DMS 273 (cell line): ENCODE measurements at regions not wholly inside any gene's neighbourhood (a gene's known extent, or its start where the extent isn't known, plus 50 kb on each side); places are given as distances from the start of the nearest gene placed in this dataset.

Source experiments
- DNase-seq: peaks from one replicate; lab custom pipeline; 2025; ENCODE audit not compliant: unreplicated experiment; lab: John Stamatoyannopoulos, UW

DNA sequence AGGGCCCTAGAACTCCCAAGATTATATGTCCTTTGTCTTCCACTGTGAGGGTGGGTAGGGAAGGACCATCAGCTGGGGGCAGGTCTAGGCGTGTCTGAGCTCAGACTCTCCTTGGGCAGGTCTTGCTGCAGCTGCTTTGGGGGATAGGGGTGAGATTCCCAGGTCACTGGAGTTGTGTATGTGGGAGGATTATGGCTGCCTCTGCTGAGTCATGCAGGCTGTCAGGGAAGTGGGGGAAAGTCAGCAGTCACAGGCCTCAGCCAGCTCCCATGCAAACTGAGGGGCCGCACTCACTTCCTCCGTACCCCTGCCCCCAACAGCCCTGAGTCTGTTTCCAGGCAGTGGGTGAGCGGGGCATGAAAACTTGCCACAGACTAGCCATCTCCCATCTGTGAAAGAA lies 600.8 kb downstream of the DIAPH3 start:
- DNase-seq = no peak

DNA sequence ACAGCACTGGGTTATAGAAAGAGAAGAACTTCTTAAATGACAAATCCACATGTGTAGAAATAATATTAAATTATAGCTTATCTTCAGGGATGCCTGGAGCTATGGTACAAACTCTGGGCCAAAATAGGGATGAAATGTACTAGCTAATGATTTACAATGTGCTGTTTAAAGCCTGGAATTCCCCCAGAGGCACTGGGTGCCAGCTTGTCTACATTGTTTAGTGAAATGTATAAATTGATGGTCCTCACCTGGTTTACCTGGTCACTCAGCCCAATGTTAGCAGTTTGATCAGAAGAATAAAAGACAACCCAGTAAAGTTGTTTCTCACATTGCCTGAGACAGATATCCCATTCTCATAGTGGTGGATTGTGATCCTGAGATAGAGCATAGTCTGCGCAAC lies 597.2 kb downstream of the DIAPH3 start:
- DNase-seq = no peak

DNA sequence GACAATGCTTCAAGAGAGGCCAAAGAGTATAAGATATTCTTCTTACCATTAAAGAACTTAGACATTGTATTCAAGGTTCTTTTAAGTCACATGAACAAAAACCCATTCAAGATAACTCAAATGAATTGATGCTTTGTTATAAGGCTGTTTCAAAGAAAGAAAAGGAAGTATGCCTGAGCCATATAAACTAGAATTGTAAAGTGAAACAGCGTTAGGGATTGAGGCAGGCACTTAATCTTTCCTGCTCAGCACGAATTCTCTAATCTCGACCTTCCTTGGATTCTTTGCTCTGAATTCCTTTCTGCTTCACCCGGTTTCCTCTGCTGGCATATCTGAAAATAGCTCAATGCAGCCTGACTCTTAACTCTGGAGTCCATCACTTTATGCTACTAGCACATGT lies 595.4 kb downstream of the DIAPH3 start:
- no peak for DNase-seq

DNA sequence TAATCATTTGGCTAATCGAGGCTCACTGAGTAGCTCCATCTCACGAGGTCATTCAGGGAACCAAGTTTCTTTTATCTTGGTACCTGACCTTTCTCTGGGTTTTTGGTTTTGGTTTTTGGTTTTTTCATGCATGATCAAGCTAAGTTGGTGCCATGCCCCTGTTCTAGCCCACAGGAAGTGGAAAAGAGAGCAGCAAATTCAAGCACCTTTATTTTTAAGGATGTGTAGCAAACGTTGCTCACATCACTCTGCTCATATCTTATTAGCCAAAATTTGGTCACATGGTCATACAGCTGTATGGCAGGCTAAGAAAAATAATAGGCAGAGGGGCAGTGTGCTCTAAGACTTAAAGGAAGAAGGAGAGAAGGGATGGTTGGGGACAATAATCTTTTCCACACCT lies 593.5 kb downstream of the DIAPH3 start:
- no peak for DNase-seq

DNA sequence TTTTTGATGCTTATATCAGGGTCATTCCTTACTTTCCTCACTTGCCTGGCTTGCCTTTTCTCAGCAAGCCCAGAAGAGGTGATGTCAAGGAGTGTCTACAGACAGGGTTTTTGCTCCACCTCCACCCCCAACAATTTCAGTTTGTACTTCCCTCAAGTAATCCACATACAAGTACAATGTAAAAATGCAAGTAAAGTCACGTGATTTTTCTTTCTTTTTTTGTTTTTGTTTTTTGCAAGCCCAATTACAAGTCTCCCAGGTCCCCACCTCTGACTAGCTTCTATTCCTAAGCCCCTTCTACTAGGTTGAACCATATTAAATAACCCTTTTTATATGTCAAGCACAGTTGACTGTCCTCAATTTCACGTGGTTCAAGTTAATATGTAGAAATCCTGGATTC lies 579.6 kb downstream of the DIAPH3 start:
- DNase-seq = no peak

DNA sequence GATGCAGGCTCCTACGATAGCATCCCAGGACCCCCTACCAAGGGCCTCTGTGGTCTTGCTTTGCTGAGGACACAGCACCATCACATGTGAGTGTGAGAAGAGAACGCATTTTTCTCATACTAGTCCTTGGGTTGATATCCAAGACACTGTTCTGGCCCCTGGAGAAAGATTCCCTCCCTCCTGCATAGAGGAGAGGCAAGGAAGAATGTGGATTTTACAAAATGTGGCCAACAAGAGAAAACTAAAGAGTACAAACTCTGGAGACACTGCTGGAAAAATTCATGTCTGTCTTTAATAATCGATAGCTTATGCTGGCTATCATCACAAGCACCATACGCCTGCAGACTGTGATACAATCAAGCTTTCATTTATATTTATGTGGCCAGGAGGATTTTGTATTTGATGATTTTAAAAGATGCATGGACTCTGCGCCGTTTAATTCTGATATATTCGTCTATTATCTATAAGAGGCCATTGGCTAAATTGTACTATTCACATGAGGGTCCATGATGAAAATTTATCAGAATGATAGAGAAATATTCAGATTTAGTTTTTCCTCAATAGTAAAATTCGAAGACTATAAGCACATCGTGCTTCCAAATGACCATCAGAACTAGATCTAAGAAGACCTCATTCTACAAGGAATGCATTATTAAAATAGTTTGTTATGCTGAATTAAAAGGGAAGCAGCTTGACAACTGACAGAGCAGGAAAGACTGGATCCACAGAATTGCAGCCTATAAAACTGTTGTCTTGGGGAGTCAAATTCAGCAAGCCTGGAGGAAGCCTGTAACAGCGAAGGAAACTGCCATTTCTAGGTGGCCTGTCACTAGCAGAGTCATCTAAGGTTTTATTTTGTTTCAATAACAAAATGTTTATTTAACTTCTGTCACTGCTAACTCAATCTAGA lies 578.7 kb downstream of the DIAPH3 start:
- DNase-seq = no peak

DNA sequence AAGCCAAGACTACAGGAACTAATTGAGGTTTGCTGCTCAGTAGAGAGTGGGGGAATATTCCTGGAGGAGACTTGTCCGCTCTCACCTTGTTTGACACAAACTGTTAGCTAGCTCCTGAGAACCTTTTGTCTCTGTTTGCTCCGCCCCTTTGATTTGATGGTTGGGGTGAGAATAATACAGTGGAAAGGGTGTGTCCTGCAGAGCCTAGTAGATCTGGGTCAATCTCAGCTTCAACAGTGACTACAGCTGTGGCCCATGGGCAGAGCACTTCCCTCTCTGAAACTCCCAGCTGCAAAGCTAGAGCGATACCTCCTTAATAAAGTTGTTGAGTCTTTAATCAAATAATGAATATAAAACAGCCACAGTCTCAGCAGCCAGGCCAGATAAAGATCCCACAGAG lies 576.7 kb downstream of the DIAPH3 start:
- DNase-seq = no peak

DNA sequence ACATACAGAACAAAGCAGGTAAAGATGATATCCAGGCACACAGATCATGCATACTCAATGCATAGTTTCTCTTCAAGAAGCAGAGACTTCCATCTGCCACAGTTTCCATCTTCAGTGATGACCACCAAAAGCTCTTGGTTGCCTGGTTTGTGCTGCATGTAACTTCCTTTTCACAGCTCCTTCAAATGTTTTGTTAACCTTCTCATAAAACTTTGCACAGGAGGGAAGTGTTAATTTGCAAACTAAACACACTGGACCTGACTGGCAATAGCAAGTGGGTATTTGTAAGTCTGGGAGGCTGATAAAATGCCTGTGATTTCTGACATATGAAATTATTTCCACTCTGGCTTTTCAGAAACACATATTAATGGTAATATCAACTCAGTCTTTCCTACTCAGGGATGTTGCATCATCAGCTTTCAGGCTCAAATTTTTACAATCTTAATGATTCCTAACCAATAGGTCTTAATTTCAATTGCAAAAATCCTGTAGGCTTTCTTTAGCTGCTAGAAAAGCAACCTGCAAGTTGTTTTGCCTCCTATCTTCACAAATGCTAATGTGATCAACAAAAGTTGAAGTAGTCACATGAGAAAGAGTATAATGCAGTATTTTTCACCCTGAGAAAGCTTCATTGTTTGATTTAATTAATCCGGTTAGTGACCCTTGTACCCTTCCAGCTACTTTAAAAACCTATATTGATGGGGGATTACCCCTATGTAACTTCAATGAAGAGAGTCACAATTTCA lies 575.6 kb downstream of the DIAPH3 start:
- no peak for DNase-seq

DNA sequence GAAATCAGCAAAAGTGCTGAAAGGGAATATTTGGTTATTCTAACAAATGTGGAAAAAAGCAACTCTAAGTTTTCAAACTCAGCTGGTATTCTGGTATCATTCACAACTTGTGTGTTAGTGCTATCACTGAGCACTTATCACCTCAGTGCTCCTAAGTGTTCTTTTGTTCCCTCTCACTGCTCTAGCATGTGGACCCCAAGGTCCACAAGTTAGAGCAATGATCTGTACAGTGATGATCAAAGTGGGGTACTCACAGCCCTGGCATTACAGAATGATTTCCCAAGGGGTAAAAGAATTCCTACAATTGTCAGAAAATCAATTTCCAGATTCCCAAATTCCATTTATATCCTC lies 575.0 kb downstream of the DIAPH3 start:
- no peak for DNase-seq

DNA sequence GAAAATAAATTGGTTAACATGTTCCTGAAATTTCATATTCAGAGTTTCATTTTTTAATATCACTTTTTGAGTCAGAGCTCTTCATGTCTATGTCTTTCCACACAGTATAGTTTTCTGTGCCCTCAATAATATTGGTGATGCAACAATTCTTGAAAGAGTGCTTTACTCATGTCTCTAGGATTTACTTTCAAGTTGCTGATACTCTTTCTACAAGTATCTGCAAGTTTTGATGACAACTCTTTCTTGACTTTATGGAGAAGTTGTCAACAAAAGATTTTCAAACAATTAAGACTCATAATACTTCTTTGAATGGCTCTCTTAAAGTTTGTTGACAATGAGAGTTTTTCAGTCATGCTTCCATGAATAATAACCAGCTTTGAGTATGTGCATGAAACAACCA lies 561.7 kb downstream of the DIAPH3 start:
- no peak for DNase-seq

DNA sequence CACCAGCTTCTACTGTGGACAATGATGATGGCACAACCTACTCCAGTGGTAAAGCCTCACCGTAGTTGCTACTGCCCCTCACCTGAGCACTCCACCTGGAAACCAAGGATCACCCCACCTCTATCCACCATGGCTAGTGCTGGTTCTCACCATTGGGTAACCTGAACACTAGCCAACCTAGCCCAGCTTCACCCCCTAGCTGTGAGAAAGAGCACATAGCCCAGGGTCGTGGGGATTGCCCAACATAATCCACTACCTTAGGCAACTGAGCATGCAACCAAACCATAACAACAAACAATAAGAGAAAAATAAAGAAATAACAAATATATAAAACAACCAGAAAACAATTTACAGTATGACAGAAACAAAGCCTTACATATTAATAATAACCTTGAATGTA lies 560.1 kb downstream of the DIAPH3 start:
- DNase-seq = no peak

DNA sequence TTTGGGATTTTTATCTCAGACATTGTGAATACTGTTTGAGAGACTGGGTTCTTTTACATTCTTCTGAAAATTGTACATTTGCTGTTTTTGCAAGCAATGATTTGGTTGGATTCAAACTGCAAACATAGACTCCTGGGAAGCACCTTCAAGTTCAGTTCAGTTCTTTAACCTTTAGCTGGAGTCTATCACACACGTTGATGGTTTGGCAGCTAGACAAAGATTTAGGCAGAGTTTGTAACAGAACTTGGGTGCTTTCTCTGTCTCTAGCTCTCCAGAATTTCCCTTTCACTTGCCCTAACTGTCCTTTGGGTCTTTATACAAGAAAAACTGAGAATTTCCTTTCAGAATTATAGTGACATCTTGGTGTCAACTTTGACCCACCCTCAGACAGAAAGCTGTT lies 556.6 kb downstream of the DIAPH3 start:
- DNase-seq = no peak

DNA sequence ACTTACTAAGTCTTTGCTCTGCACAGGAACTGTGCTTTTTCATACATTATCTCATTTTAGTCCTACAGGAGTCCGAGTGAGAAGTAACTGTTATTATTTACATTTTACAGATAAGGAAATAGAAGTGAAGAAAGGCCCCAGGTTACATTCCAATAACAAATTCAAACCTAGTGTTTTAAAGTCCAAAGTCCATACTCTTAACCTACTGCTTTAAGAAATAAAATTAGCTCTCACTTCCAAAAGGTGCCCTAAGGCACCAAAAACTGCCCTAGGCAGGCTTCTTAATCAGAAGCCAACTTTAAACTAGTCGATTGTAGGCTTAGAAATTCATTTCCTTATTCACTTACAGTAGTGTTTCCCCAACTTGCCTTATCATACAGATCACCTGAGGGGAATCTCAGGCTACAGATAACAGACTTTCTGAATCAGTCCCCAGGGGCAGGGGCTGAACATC lies 555.9 kb downstream of the DIAPH3 start:
- no peak for DNase-seq

DNA sequence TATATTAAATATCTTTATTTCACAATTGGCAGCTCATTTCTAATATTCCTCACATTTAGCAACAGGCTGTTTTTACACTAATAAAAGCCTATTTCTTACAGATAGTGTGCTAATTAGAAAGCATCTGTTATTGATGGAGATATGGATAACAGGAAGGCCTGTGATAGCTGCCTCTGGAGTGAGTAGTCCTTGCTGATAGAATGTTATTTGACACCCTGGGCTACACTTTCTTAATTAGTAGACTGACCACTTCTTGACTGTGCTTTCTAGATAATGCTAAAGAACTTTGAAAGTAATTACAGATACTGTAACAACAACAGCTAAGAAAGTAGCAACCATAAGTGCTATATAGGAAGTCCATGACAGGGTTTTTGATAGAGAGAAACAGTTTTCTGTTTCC lies 554.3 kb downstream of the DIAPH3 start:
- no peak for DNase-seq
